HG03354 (cell line): ENCODE measurements at regions not wholly inside any gene's neighbourhood (a gene's known extent, or its start where the extent isn't known, plus 50 kb on each side); places are given as distances from the start of the nearest gene placed in this dataset.
"Not testable (repeated sequence)": the region's sequence is repeated elsewhere in the genome, so short reads cannot be mapped to it uniquely, and the experiment has no call there.

Experiments
- ATAC-seq: cut with Tn5 transposase; IDR thresholded peaks from one replicate; pipeline ENCODE4 v1.9.1; 2021; ENCODE audit warnings: mild to moderate bottlenecking; ENCODE audit not compliant: unreplicated experiment, poor library complexity, severe bottlenecking

- ATAC-seq = no peak
Measured at GRCh38 chr10:120105492-120105891, 213.0 kb downstream of the SEC23IP start.

DNA sequence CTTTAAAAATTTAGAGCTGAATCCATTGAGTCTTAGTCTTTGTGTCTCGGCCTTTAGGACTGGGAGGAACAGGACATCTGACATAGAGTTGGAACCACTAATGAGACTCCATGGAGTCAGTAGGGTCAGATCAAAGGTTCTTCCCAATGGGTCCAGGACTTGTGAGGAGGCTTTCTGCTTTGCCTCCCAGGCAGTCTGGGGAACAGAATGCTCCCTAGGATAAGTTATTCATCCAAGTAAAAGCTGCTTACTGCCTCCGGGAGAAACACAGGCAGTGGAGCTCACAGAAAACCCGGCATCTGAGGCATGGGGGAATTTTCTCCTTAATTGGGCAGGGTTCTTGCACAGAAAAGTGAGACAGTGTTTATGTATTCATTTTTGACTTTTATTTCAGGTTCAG is 216.4 kb downstream of the SEC23IP start:
- no peak for ATAC-seq

GRCh38 chr10:120109725-120110124 is 217.2 kb downstream of the SEC23IP start:
- not testable (repeated sequence) for ATAC-seq

- no peak for ATAC-seq
Measured at GRCh38 chr10:120110196-120110595, 217.7 kb downstream of the SEC23IP start.

DNA sequence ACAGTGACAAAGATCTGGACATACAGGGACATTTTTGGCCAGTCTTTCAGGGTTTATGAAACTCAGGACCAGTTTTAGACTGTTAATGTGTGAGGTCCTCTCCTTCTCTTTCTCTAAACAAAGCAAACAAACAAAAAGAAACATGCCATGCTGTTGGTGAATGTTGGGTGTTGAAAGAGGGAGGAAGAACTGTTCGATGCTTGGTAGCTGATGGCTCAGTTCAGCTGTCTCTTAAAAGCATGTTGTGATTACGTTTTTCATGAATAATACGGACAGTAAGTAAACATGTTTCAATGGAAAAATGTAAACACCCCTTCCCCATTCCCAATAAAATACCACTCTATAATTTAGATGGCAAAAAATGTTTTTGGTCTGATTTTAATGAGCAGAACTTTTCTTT is 219.1 kb downstream of the SEC23IP start:
- no peak for ATAC-seq

DNA sequence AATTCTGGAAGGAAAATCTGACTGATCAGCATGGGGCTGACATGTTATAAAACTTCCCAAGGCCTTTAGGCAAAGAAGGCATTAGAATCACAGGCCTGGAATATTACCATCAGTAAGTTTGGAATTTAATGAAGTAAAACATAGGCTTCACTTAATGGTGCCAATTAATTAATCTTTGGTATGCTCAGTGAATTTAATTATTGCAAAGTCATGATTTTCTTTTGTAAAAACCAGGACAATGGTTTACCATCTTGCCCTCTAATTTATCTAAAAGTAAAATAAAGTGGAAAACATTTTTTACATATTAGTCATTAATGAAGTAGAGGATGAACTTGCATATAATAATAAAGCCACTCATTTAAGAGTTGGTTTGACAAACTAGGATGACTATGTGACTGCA is 220.3 kb downstream of the SEC23IP start:
- ATAC-seq = no peak

DNA sequence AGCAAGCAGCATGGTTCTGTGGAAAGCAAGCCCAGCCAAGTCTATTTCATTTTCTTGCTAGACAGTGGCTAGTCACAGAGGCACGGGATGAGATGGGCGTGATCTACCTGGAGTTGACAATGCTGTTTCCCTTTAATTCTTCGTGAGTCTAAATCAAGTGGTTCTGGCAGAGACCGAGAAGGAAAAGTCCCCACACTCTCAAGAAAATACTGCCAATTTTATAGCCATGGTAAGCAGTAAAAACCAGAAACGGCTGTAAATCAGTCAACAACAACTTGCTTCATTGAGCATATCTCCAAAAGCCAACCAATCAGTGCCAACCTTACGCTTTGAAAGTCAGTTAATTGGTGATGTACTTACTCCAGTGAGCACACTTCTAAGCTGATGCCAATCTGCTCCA is 223.4 kb downstream of the SEC23IP start:
- ATAC-seq = no peak

DNA sequence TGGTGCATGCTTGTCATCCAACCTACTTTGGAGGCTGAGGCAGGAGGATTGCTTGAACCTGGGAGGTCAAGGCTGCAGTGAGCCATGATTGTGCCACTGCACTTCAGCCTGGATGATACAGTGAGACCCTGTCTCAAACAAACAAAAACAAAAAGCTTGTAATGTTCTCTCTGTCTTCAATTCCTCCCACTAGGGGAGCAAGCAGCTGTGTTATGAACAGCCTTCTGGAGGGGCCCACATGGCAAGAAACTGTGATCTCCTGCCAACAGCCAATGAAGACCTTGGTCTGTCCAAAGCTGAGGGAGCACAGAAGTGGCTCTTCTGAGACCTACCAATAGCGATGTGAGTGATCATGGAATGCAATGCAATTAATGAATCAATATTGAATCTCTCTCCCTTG is 229.2 kb downstream of the SEC23IP start:
- no peak for ATAC-seq

DNA sequence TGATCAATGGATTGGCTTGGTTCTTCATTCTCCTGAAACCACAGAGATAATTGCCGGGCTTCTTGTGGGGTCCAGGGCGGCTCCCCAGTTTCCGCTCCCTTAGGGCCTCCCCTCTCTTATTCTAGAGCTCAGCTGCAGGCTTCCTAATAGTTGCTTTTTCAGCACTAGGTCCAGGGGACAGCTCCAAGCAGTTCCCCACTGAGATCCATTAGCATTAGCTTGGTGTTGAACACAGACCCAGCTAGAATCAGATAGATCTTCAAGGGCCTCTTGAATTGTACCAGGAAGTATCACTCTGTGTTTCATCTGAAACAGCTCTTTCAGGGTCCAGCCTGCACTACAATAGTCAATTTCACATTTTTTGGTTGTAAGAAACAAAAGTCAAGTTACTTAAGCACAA is 238.7 kb downstream of the SEC23IP start:
- no peak for ATAC-seq

DNA sequence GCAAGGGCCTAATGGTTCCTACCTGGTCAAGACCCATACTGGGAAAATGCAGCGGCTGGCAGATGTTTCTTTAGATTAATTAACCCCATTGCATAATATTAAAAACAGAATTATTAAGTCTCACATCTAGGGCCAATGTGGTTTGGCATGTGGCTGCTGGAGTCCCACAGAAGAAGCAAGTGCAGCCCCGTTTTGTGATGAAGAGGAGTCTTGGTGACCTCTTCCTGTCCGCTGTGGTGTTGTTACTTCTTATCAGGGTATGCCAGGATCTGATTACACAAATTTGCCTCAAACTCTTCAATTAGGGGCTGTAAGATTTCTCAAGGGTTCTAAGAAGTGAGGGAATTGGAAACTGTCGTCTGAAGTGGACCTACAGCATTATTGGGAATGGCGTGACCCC is 240.3 kb downstream of the SEC23IP start:
- no peak for ATAC-seq

GRCh38 chr10:120138689-120139088 is 246.2 kb downstream of the SEC23IP start:
- ATAC-seq = no peak

DNA sequence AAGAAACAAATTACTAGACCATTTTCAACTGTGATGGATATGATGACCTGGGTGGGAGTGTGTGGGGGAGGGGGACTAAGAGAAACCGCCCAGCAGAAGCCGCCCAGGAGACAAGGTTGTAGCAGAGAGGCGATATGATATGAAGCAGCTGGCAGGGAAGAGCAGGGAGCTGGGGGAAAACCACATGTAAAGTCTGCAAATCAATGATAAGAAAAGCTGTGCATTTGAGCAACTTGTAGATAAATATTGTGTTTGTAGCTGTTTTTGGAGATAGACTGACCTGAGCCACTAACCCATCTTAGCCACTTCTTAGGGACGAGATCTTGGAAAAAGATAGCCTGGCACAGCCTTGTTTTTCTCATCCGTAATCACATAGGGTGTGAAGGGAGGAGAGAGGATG is 252.6 kb downstream of the SEC23IP start:
- no peak for ATAC-seq

- no peak for ATAC-seq
Measured at GRCh38 chr10:120156614-120157274, 264.2 kb downstream of the SEC23IP start.

DNA sequence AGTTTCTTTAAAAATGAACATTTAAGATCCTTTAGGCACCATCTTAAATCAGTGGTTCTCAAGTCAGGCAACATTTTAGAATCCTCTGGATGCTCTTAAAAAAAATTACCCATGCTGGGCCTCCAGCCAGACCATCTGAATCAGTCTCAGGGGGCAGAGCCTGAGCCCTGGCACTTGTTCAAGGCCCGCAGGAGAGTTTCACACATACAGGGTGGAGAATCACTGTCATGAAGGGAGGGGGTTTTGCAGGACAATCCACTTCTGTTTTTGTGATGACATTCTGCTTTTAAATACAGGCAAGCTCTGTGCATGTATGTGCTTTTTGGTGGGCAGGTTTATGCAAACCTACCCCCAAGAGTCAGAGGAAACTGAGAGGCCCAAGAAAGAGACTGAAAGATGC is 268.6 kb downstream of the SEC23IP start:
- ATAC-seq = no peak

- ATAC-seq = no peak
Measured at GRCh38 chr10:120162471-120162870, 269.9 kb downstream of the SEC23IP start.

DNA sequence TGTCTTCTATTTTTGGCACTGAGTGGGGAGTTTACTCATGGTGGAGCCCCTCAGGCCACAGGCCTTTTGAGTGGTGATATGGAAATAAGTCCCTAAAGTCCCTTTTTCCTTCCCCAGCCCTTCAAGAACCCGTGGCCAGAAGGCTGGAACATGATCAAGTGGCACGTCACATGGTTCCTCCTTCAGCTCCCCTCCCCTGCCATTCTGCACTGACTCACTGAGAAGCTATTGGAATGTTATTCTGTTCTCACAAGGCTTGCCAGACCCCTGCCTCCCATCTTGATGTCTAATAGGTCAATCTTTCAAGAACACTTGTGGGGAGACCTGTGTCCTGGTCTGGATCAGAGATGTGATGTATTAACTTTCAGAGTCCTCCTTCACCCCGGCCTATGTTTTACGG is 279.8 kb downstream of the SEC23IP start:
- ATAC-seq = no peak

DNA sequence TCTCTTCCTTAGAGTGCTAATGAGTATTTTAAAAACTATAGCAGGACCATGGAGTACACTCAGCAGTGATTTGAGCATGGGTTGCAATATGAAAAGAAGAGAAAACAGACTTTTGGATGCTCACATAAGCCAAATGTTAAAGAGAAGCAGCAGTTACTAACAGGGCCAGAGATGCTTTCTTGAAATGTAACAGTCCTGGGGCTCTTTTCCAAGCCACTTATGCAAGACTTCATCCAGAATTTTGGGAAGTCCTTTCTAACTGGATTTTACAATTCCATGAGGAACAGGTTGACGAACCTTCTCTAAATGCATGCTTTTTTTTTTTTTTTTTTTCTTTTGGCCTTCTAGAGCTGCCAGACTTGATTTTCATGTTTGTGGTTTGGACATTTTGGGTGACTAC is 282.0 kb downstream of the SEC23IP start:
- ATAC-seq = no peak

DNA sequence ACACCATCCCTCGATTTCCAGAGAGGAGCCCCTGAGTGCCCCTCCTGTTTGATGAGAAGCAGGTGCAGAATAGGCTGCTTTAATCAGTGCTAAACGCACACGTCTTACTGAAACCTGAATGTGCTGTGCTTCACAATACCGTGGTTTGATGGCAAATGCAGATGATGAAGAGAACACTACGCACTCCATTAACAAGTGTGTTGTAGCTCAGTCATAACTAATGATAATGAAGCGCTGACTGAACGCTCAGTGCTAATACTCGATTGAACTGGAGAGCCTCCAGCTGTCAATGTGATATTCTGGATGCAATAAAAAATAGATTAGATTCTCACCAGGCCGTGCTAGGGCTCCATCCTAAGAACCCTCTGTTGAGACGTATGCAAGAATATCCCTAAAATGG is 279.7 kb upstream of the PLPP4 start:
- no peak for ATAC-seq

GRCh38 chr10:120180160-120180559 is 276.9 kb upstream of the PLPP4 start:
- no peak for ATAC-seq

DNA sequence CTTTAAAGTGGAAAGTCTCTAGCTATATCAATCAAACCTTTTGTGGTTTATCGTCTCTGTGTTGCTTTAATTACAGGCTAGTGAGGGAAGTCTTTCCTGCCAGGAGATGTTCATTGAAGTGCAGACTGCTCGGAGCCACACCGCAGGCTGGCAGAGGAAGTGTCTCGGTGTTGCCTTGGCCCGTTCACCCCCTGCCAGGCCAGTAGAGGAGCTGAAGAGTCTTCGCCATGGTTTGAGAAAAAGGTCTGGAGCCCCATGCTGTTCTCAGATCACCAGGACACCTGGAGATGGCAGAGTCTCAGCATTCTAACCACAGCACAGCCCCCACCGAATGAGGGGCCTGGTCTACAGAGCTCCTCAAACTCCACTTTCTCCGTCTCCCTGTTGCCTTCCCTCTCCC is 275.9 kb upstream of the PLPP4 start:
- no peak for ATAC-seq

- ATAC-seq = no peak
Measured at GRCh38 chr10:120182431-120182830, 274.6 kb upstream of the PLPP4 start.

DNA sequence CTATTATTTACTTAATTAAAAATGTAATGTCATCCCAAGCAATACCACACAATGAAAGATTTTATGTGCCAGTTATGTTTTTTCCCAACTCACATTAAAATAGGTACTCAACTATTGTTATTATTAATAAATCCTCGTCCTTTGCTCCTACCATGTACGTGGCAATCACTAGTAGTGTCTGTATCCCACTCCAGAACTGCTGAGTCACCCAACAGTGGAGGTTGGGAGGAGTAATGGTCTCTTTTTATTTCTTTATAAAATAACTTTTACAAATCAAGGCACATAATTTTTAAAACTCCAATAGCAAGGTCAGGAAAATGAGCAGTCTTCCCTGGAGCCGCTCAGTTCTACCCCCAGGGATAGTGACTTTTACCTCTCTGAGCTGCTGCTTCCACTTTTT is 273.5 kb upstream of the PLPP4 start:
- ATAC-seq = no peak
